Endothelial cell of umbilical vein (primary cell): ENCODE measurements at regions not wholly inside any gene's neighbourhood (a gene's known extent, or its start where the extent isn't known, plus 50 kb on each side); places are given as distances from the start of the nearest gene placed in this dataset.

Experiments
- BruUV-seq: library from RNA; stranded (reverse); fragments of 400-500 nt; replicated peaks from 2 replicates; lab custom pipeline; 2021; lab: Mats Ljungman, UMichigan
- CTCF ChIA-PET: fragments of 300-600, 350-600 bp; sonication (Branson Sonifier 250); formaldehyde crosslinking; loops from one replicate; lab custom pipeline; 2021; ENCODE audit warnings: antibody characterized with exemption, inconsistent platforms; lab: Charles Lee
- POLR2A ChIA-PET: fragments of 300-600, 350-600 bp; sonication (Branson Sonifier 250); formaldehyde crosslinking; loops from one replicate; lab custom pipeline; 2021; ENCODE audit warnings: antibody characterized with exemption, inconsistent platforms; lab: Charles Lee
- DNase-seq: peaks from one replicate; pipeline ENCODE4 v3.0.0-alpha.2; 2011; ENCODE audit warnings: low read depth, low spot score
- FAIRE-seq: peaks from 2 replicates; lab custom pipeline; 2011; peaks lifted over from hg19 to GRCh38; lab: Jason Lieb, UNC
- H2AFZ ChIP-seq: 2 replicates; pipeline ENCODE4 v1.6.0; 2012; ENCODE audit warnings: low read depth, low read length, control low read depth, inconsistent platforms
- H3K27ac ChIP-seq: 2 replicates; pipeline ENCODE4 v1.5.1; 2011; ENCODE audit warnings: low read depth, mild to moderate bottlenecking, control low read depth, low read length, moderate library complexity; ENCODE audit not compliant: insufficient read depth
- H3K27me3 ChIP-seq, 2 experiments: 2 replicates each; pipeline versions ENCODE4 v1.6.0 to v1.6.1; 2011; ENCODE audit warnings: low read length in 2 of 2, mixed read lengths in 1 of 2; ENCODE audit not compliant: control insufficient read depth in 2 of 2, insufficient read depth in 2 of 2
- H3K36me3 ChIP-seq, 2 experiments: 2 replicates in 1 of 2; 3 replicates in 1 of 2; pipeline ENCODE4 v1.5.1; 2011; ENCODE audit warnings: low read length in 2 of 2, mild to moderate bottlenecking in 1 of 2, moderate library complexity in 1 of 2; ENCODE audit not compliant: control insufficient read depth in 2 of 2, insufficient read depth in 2 of 2; ENCODE audit errors: extremely low read depth in 1 of 2
- H3K4me1 ChIP-seq: 3 replicates; pipeline ENCODE4 v1.5.1; 2011; ENCODE audit warnings: mild to moderate bottlenecking, low read length; ENCODE audit not compliant: control insufficient read depth, insufficient read depth; ENCODE audit errors: extremely low read depth
- H3K4me2 ChIP-seq: 2 replicates; pipeline ENCODE4 v1.6.1; 2011; ENCODE audit warnings: low read length, control low read depth, mixed read lengths; ENCODE audit not compliant: insufficient read depth
- H3K4me3 ChIP-seq, 3 experiments: fragments of 200-600 bp in 1 of 3; sonication (generic), shearing (Covaris generic) in 1 of 3; replicated peaks in 1 of 3; 2 replicates each; pipeline ENCODE4 v1.5.1; 2011 to 2016; ENCODE audit warnings: control low read depth in 3 of 3, low read length in 3 of 3, mild to moderate bottlenecking in 2 of 3, inconsistent platforms in 1 of 3, low read depth in 1 of 3, moderate library complexity in 1 of 3; ENCODE audit not compliant: insufficient read depth in 1 of 3
- H3K79me2 ChIP-seq: 2 replicates; pipeline ENCODE4 v1.6.0; 2012; ENCODE audit warnings: low read length, inconsistent platforms; ENCODE audit not compliant: control insufficient read depth, insufficient read depth
- H3K9ac ChIP-seq: replicated peaks from 2 replicates; pipeline ENCODE3; 2011; ENCODE audit warnings: low read length, control low read depth; ENCODE audit not compliant: insufficient read depth; ENCODE audit errors: extremely low read depth
- H3K9me1 ChIP-seq: replicated peaks from 3 replicates; pipeline ENCODE4 v1.6.0; 2011; ENCODE audit warnings: mild to moderate bottlenecking, low read length; ENCODE audit not compliant: control insufficient read depth, insufficient read depth; ENCODE audit errors: extremely low read depth
- H3K9me3 ChIP-seq: replicated peaks from 2 replicates; pipeline ENCODE4 v1.5.1; 2012; ENCODE audit warnings: low read length, inconsistent platforms; ENCODE audit not compliant: control insufficient read depth, insufficient read depth
- H4K20me1 ChIP-seq: replicated peaks from 2 replicates; pipeline ENCODE3; 2011; ENCODE audit warnings: mild to moderate bottlenecking, low read length; ENCODE audit not compliant: control insufficient read depth, insufficient read depth; ENCODE audit errors: extremely low read depth
- EZH2 ChIP-seq: IDR thresholded peaks from 2 replicates; pipeline ENCODE4 v1.6.1; 2012; ENCODE audit warnings: borderline replicate concordance, low read depth, mild to moderate bottlenecking, moderate library complexity, low read length, inconsistent platforms; ENCODE audit not compliant: severe bottlenecking
- FOS ChIP-seq: IDR thresholded peaks from 2 replicates; pipeline ENCODE4 v1.6.1; 2011; ENCODE audit warnings: mild to moderate bottlenecking, low read length, moderate library complexity, borderline replicate concordance; ENCODE audit not compliant: insufficient read depth
- GATA2 ChIP-seq: IDR thresholded peaks from 2 replicates; pipeline ENCODE4 v1.7.0; 2011; ENCODE audit warnings: low read depth, mild to moderate bottlenecking, moderate library complexity, mixed read lengths, low read length; ENCODE audit not compliant: insufficient read length, insufficient read depth
- JUN ChIP-seq: IDR thresholded peaks from 2 replicates; pipeline ENCODE4 v1.6.1; 2011; ENCODE audit warnings: borderline replicate concordance, low read depth; ENCODE audit not compliant: insufficient read length, insufficient read depth
- MYC ChIP-seq: IDR thresholded peaks from one replicate; pipeline ENCODE4 v1.6.1; 2011; ENCODE audit warnings: mild to moderate bottlenecking, low read depth, low read length
- POLR2A ChIP-seq: IDR thresholded peaks from 2 replicates; pipeline ENCODE4 v1.6.1; 2012; ENCODE audit warnings: low read depth, mild to moderate bottlenecking, control low read depth, low read length
- POLR2AphosphoS5 ChIP-seq: IDR thresholded peaks from 2 replicates; pipeline ENCODE4 v1.6.1; 2012; ENCODE audit warnings: low read depth, mild to moderate bottlenecking, control low read depth, low read length, moderate library complexity; ENCODE audit not compliant: insufficient read depth
- dilution Hi-C: fragments of 300-500 bp; cut with MboI; formaldehyde crosslinking; loops from one replicate; pipeline ENCODE4 v1.15.0; 2019; ENCODE audit warnings: low sequenced_read_pairs; ENCODE audit not compliant: extremely low pct_ligation_motif_present
- intact Hi-C: fragments of 100-400 bp; cut with micrococcal nuclease; formaldehyde crosslinking; loops from one replicate; pipeline ENCODE4 v1.10.0; 2022
- TF ChIP-seq, protein P1 (sequence below), 2 donors: IDR thresholded peaks; 1 replicate in 1 of 2; 2 replicates in 1 of 2; pipeline ENCODE4 v1.5.1; 2011; ENCODE audit warnings: low read length in 2 of 2, mild to moderate bottlenecking in 2 of 2, moderate library complexity in 2 of 2, control low read depth in 1 of 2, inconsistent platforms in 1 of 2, low read depth in 1 of 2; ENCODE audit not compliant: insufficient read depth in 1 of 2; ENCODE audit errors: extremely low read depth in 1 of 2
- TF ChIP-seq, protein P2 (sequence below): IDR thresholded peaks from 2 replicates; pipeline ENCODE4 v1.6.1; 2011; ENCODE audit not compliant: insufficient read depth, insufficient read length

DNA sequence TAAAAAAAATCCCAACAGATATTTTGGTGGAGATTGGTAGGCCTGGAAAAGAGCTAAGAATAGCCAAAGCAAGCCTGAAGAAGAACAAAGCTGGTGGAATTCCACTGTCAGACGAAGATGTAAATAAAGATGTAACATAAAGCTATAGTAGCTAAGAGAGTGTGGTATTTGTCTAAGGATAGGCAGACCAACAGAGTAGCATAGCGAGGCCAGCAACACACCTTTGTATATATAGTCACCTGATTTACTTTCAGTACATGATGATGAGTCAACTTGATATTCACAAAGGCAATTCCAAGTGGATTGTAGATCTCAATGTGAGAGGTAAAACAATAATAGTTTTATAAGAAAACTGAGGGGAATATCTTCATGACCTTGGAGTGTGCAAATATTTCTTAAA, 53.6 kb upstream of the SYN2 start:
- dilution Hi-C loops (no loop called here), intact Hi-C loops (no loop called here)
- Histone ChIP-seq H3K36me3 (no peaks in the 10 kb centered on the region), H3K4me2 (no peak overlapping the region), H3K4me3 (no peak overlapping the region), H4K20me1 (no peaks in the 10 kb centered on the region), H3K9ac (no peak overlapping the region), H3K9me1 (no peaks in the 10 kb centered on the region), H3K4me1 (no peaks in the 10 kb centered on the region), H3K79me2 (no peaks in the 10 kb centered on the region), H3K27ac (no peak overlapping the region), H3K27me3 (no peaks in the 10 kb centered on the region), H3K9me3 (no peaks in the 10 kb centered on the region), H2AFZ (no peak overlapping the region)
- BruUV-seq = no TSS peak
- ChIA-PET POLR2A (no interaction called here), CTCF (no interaction called here)
- FAIRE-seq (no peak), DNase-seq (no peak)
- no peak for TF ChIP-seq GATA2

DNA sequence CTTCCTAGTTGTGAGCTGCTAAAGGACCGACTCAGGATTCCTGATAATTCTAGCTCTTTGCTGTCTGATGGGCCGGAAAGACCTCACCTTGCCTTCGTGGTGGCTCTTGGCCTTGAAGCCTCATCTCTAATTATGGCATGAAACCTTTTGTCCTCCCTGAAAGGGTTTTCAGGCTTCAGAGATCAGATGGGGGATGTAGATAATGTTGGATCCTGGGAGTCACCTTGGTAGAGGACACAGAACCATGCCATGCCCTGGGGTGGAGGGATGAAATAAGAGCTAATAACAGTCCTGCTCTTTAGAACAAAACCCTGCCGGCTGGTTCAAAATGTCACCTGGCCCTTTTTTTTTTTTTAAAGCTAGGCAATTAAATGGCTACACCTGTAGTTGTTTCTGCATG, 50.8 kb upstream of the SYN2 start:
- Histone ChIP-seq H3K9me3 (no peaks in the 10 kb centered on the region), H3K79me2 (no peaks in the 10 kb centered on the region), H4K20me1 (no peaks in the 10 kb centered on the region), H3K9me1 (no peaks in the 10 kb centered on the region), H3K27me3 (no peaks in the 10 kb centered on the region), H3K36me3 (no peaks in the 10 kb centered on the region), H2AFZ (no peak overlapping the region), H3K9ac (no peak overlapping the region), H3K27ac (no peak overlapping the region), H3K4me3 (no peak overlapping the region), H3K4me2 (no peak overlapping the region), H3K4me1 (no peaks in the 10 kb centered on the region)
- CTCF ChIA-PET = interaction anchor here (0.6 to 2.6 kb wide), 2 partner anchors 9 to 11 kb away, joined by 3 to 18 read pairs; no protein-coding TSS in a partner anchor
- no TSS peak for BruUV-seq
- no peak for FAIRE-seq
- POLR2A ChIA-PET = no interaction called here
- intact Hi-C loops (no loop called here), dilution Hi-C loops (no loop called here)
- TF ChIP-seq POLR2A (no peak), MYC (no peak), FOS (no peak), POLR2AphosphoS5 (no peak), EZH2 (no peak), GATA2 (no peak), JUN (no peak)
- TF ChIP-seq, protein P1, sequence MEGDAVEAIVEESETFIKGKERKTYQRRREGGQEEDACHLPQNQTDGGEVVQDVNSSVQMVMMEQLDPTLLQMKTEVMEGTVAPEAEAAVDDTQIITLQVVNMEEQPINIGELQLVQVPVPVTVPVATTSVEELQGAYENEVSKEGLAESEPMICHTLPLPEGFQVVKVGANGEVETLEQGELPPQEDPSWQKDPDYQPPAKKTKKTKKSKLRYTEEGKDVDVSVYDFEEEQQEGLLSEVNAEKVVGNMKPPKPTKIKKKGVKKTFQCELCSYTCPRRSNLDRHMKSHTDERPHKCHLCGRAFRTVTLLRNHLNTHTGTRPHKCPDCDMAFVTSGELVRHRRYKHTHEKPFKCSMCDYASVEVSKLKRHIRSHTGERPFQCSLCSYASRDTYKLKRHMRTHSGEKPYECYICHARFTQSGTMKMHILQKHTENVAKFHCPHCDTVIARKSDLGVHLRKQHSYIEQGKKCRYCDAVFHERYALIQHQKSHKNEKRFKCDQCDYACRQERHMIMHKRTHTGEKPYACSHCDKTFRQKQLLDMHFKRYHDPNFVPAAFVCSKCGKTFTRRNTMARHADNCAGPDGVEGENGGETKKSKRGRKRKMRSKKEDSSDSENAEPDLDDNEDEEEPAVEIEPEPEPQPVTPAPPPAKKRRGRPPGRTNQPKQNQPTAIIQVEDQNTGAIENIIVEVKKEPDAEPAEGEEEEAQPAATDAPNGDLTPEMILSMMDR (IDR thresholded peaks at IDR 0.05; ENCODE audit: extremely low read depth in 1 of 2, insufficient read depth in 1 of 2, low read depth in 1 of 2, low read length in 2 of 2) = no peak
- TF ChIP-seq, protein P2, sequence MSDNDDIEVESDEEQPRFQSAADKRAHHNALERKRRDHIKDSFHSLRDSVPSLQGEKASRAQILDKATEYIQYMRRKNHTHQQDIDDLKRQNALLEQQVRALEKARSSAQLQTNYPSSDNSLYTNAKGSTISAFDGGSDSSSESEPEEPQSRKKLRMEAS = no peak
- DNase-seq = no peak
